ENCODE measurements at regions not wholly inside any gene's neighbourhood (a gene's known extent, or its start where the extent isn't known, plus 50 kb on each side); places are given as distances from the start of the nearest gene placed in this dataset.

DNA sequence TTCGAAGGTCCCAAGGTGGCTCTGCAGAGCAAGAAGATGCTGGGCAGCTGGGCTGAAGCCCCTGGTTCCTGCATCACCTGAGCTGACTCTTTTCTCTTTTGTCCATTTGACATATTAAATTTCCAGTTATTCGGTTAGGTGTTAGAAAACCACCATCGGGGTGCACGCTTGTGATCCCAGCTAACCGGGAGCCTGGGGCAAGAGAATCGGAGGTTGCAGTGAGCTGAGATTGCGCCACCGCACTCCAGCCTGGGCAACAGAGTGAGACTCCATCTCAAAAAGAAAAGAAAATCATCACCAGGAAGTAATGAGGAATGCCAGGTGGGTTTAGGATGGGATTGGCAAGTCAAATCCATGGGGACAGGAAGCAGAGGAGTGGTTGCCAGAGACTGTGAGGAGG is 76.3 kb upstream of the ZC3H12A start:
- no peak overlapping the region for H3K4me3 ChIP-seq (ENCODE audit: low read depth, low read length)
- TF ChIP-seq, protein P1, sequence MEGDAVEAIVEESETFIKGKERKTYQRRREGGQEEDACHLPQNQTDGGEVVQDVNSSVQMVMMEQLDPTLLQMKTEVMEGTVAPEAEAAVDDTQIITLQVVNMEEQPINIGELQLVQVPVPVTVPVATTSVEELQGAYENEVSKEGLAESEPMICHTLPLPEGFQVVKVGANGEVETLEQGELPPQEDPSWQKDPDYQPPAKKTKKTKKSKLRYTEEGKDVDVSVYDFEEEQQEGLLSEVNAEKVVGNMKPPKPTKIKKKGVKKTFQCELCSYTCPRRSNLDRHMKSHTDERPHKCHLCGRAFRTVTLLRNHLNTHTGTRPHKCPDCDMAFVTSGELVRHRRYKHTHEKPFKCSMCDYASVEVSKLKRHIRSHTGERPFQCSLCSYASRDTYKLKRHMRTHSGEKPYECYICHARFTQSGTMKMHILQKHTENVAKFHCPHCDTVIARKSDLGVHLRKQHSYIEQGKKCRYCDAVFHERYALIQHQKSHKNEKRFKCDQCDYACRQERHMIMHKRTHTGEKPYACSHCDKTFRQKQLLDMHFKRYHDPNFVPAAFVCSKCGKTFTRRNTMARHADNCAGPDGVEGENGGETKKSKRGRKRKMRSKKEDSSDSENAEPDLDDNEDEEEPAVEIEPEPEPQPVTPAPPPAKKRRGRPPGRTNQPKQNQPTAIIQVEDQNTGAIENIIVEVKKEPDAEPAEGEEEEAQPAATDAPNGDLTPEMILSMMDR (IDR thresholded peaks at IDR 0.05; ENCODE audit: insufficient read depth, low read depth, low read length) = no peak
- no peak for DNase-seq (ENCODE audit: low read depth)
- POLR2A ChIA-PET = no interaction called here
- CTCF ChIA-PET = no interaction called here
- 0 out of 2 replicates have a peak, but pooled peaks cover 2% of the 10 kb centered on the region for H3K27me3 ChIP-seq (ENCODE audit: control insufficient read depth, insufficient read depth, low read length)
- H3K36me3 ChIP-seq (ENCODE audit: control insufficient read depth, insufficient read depth, low read length) = no peaks in the 10 kb centered on the region

DNA sequence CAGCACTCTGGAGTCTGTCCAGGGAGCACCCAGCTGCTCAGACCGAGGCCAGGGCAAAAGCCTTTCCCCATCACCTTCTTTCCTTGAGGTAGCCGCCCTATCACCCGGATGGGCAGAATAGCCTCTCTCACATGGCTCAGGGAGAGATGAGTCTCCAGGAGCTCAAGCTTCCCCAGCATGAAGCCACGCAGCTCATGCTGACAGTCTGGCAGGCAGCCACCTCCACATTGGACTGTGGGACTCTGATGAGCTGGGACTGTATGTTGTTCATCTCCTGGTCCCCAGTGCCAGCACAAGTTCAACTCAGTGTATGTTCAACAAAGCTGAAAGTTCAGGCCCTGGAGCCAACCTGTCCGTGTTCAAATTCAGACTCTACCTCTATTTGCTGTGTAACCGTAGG is 75.2 kb upstream of the ZC3H12A start:
- TF ChIP-seq, protein P1 (IDR thresholded peaks at IDR 0.05; ENCODE audit: insufficient read depth, low read depth, low read length) = no peak
- ChIA-PET POLR2A (no interaction called here), CTCF (interaction anchor here (0.9 kb wide), 1 partner anchor 35 kb away, joined by 3 read pairs; no protein-coding TSS in a partner anchor)
- 0 out of 2 replicates have a peak, but pooled peaks cover 2% of the 10 kb centered on the region for H3K27me3 ChIP-seq (ENCODE audit: control insufficient read depth, insufficient read depth, low read length)
- DNase-seq (ENCODE audit: low read depth) = no peak
- H3K36me3 ChIP-seq (ENCODE audit: control insufficient read depth, insufficient read depth, low read length) = no peaks in the 10 kb centered on the region
- no peak overlapping the region for H3K4me3 ChIP-seq (ENCODE audit: low read depth, low read length)

DNA sequence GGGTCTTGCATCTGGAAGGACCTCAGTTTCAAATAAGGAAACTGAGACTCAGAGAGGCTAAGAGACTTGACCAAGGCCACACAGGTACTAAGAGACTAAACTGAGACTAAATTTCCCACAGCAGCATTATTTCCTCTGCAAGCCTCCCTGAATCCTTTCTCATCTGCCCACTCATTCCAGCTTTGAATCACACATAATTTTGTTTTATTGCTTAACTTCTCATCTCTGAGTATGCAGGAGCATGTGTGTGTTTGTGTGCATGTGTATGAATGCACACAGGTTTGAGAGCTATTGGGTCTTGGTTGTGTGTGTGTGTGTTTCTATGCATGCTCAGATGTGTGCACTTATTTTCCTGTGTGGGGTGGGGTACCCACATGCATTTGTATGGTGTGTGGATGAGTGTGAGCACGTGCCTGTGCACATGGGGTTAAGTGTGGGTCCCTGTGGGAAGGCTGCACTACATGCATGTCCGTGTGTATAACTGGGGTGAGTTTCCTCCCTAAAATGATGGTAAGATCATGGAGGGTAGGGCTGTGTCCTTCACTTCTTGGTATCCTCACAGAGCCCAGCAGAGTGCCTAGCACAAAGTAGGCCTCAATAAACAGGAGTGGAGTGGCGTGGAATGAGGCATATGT is 74.4 kb upstream of the ZC3H12A start:
- POLR2A ChIA-PET = no interaction called here
- DNase-seq (ENCODE audit: low read depth) = no peak
- TF ChIP-seq, protein P1 (IDR thresholded peaks at IDR 0.05; ENCODE audit: insufficient read depth, low read depth, low read length) = no peak
- Histone ChIP-seq H3K27me3 (ENCODE audit: control insufficient read depth, insufficient read depth, low read length) (0 out of 2 replicates have a peak, but pooled peaks cover 2% of the 10 kb centered on the region), H3K36me3 (ENCODE audit: control insufficient read depth, insufficient read depth, low read length) (no peaks in the 10 kb centered on the region), H3K4me3 (ENCODE audit: low read depth, low read length) (no peak overlapping the region)
- CTCF ChIA-PET = interaction anchor here (0.9 kb wide), 1 partner anchor 35 kb away, joined by 3 read pairs; no protein-coding TSS in a partner anchor

DNA sequence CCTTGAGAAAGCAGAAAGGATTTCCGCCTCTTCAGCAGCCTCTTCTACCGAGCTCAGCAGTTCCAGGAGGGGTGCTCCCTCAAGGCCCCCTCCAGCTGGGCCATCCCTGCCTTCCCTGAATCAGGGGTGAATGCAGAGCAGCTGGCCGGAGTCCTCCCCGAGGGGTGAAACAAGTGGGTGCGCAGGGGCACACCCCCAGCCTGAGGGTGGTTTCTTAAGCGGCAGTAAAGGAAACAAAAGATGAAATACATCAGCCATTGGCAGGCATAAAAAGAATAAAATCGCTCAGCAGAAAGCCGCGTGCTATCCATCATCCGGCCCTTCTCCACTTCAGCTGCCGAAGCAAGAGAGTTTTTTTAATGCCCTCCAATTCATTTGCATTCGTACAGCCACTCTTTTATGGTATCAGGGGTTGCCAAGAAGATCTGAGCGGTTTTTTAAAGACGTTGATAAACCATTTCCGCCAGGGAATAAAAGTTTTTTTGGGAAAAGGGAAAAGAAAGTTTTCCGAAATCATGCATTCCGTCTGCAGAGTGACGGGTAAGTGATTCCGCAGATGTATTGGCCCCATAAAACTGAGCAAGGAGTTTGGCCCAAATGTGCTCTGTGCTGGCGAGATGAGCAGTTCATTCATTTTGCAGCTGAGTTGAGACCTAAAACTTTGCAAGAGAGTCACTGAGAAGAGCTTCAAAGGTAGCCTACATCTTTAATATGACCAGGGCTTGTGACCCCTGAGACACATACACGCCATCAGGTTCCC is 73.7 kb upstream of the ZC3H12A start:
- Histone ChIP-seq H3K27me3 (ENCODE audit: control insufficient read depth, insufficient read depth, low read length) (0 out of 2 replicates have a peak, but pooled peaks cover 2% of the 10 kb centered on the region), H3K4me3 (ENCODE audit: low read depth, low read length) (no peak overlapping the region), H3K36me3 (ENCODE audit: control insufficient read depth, insufficient read depth, low read length) (no peaks in the 10 kb centered on the region)
- TF ChIP-seq, protein P1 (IDR thresholded peaks at IDR 0.05; ENCODE audit: insufficient read depth, low read depth, low read length) = no peak
- CTCF ChIA-PET = interaction anchor here (0.6 kb wide), 1 partner anchor 317 kb away, joined by 3 read pairs; no protein-coding TSS in a partner anchor
- POLR2A ChIA-PET = no interaction called here
- DNase-seq (ENCODE audit: low read depth) = no peak

DNA sequence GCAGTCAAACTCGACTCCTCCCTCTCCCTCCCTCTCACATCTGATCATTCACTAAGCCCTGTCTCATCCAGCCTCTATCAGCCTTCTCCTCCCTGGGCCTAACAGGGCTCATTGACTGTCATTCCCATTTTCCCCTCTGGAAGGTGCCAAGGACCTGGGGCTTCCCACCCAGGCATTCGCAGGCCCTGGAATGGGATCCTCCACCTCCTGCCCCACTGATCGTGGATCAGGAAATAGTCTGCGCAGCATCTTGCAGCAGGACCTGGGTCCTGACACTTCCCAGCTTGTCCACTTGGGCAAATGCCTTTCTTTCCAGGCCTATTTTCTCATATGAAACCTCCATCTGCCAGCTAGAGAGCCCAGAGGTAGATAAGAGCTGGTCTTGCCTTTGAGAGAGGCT is 71.2 kb upstream of the ZC3H12A start:
- CTCF ChIA-PET = no interaction called here
- 0 out of 2 replicates have a peak, but pooled peaks cover 2% of the 10 kb centered on the region for H3K27me3 ChIP-seq (ENCODE audit: control insufficient read depth, insufficient read depth, low read length)
- no peak for DNase-seq (ENCODE audit: low read depth)
- no peak overlapping the region for H3K4me3 ChIP-seq (ENCODE audit: low read depth, low read length)
- POLR2A ChIA-PET = no interaction called here
- TF ChIP-seq, protein P1 (IDR thresholded peaks at IDR 0.05; ENCODE audit: insufficient read depth, low read depth, low read length) = no peak
- H3K36me3 ChIP-seq (ENCODE audit: control insufficient read depth, insufficient read depth, low read length) = no peaks in the 10 kb centered on the region
